SK-N-SH (cell line): ENCODE measurements at regions not wholly inside any gene's neighbourhood (a gene's known extent, or its start where the extent isn't known, plus 50 kb on each side); places are given as distances from the start of the nearest gene placed in this dataset.

Source experiments
- CTCF ChIA-PET: fragments of 300-600, 350-600 bp; formaldehyde crosslinking; extraction: SDS; loops from one replicate; lab custom pipeline; 2021; lab: Yijun Ruan, JAX
- POLR2A ChIA-PET: fragments of 350-600 bp; sonication (Branson Sonifier 250); formaldehyde crosslinking; extraction: SDS; loops from one replicate; lab custom pipeline; 2020; ENCODE audit warnings: antibody characterized with exemption, inconsistent platforms; lab: Yijun Ruan, JAX
- DNase-seq: peaks from one replicate; pipeline ENCODE4 v3.0.0; 2012
- H2AFZ ChIP-seq: fragments of 200-600 bp; sonication (generic); 2 replicates; pipeline ENCODE4 v1.8.1; 2016; ENCODE audit warnings: antibody characterized with exemption, mild to moderate bottlenecking, low read depth
- H3F3A ChIP-seq: fragments of 200-600 bp; sonication (generic); replicated peaks from 2 replicates; pipeline ENCODE3; 2016; ENCODE audit warnings: antibody characterized with exemption, mild to moderate bottlenecking; ENCODE audit not compliant: insufficient read depth
- H3K27ac ChIP-seq, 2 experiments: fragments of 200-500 bp in 1 of 2; fragments of 200-600 bp in 1 of 2; sonication (Bioruptor generic) in 1 of 2; sonication (generic), shearing (Covaris generic) in 1 of 2; 2 replicates each; pipeline versions ENCODE4 v1.5.1 to v1.6.1; 2014 to 2016; ENCODE audit warnings: low read depth in 2 of 2, inconsistent platforms in 1 of 2, low read length in 1 of 2, mild to moderate bottlenecking in 1 of 2, mixed read lengths in 1 of 2
- H3K27me3 ChIP-seq: fragments of 200-600 bp; sonication (generic), shearing (Covaris generic); 2 replicates; pipeline ENCODE4 v1.6.1; 2016; ENCODE audit warnings: mixed run types; ENCODE audit not compliant: insufficient read depth
- H3K36me3 ChIP-seq, 2 experiments: fragments of 200-500 bp in 1 of 2; fragments of 200-600 bp in 1 of 2; sonication (Bioruptor generic) in 1 of 2; sonication (generic) in 1 of 2; replicated peaks in 1 of 2; 2 replicates each; pipeline versions ENCODE3 to v1.5.1; 2014 to 2016; ENCODE audit warnings: low read length in 1 of 2, mild to moderate bottlenecking in 1 of 2; ENCODE audit not compliant: insufficient read depth in 2 of 2, control insufficient read depth in 1 of 2
- H3K4me1 ChIP-seq, 2 experiments: fragments of 200-500 bp in 1 of 2; fragments of 200-600 bp in 1 of 2; sonication (Bioruptor generic) in 1 of 2; sonication (generic), shearing (Covaris generic) in 1 of 2; 2 replicates each; pipeline versions ENCODE4 v1.5.1 to v1.6.1; 2014 to 2016; ENCODE audit warnings: low read depth in 1 of 2, low read length in 1 of 2, mixed run types in 1 of 2; ENCODE audit not compliant: insufficient read depth in 2 of 2, control insufficient read depth in 1 of 2
- H3K4me2 ChIP-seq: fragments of 200-600 bp; sonication (generic), shearing (Covaris generic); 2 replicates; pipeline ENCODE4 v1.6.1; 2017; ENCODE audit warnings: mixed run types
- H3K4me3 ChIP-seq, 2 experiments: fragments of 200-500 bp in 1 of 2; fragments of 200-600 bp in 1 of 2; sonication (Bioruptor generic) in 1 of 2; sonication (generic), shearing (Covaris generic) in 1 of 2; 2 replicates each; pipeline versions ENCODE4 v1.5.1 to v1.8.1; 2014 to 2016; ENCODE audit warnings: low read depth in 2 of 2, inconsistent platforms in 1 of 2, low read length in 1 of 2, mild to moderate bottlenecking in 1 of 2, mixed read lengths in 1 of 2, moderate library complexity in 1 of 2
- H3K79me2 ChIP-seq: fragments of 200-600 bp; sonication (generic); 2 replicates; pipeline ENCODE4 v1.8.1; 2017; ENCODE audit warnings: mild to moderate bottlenecking; ENCODE audit not compliant: insufficient read depth
- H3K9ac ChIP-seq: fragments of 200-600 bp; sonication (generic); 2 replicates; pipeline ENCODE4 v1.6.1; 2017; ENCODE audit warnings: mixed run types
- H3K9me2 ChIP-seq: fragments of 200-600 bp; sonication (generic); 2 replicates; pipeline ENCODE4 v1.6.1; 2017; ENCODE audit warnings: mixed run types
- H3K9me3 ChIP-seq: fragments of 200-600 bp; sonication (generic); 2 replicates; pipeline ENCODE4 v1.6.1; 2017; ENCODE audit warnings: mixed run types, mild to moderate bottlenecking, moderate library complexity
- H4K20me1 ChIP-seq: fragments of 200-600 bp; sonication (generic); 2 replicates; pipeline ENCODE4 v1.6.1; 2017; ENCODE audit warnings: mild to moderate bottlenecking, mixed run types; ENCODE audit not compliant: insufficient read depth
- CTCF ChIP-seq: fragments of 200-600 bp; sonication (generic); IDR thresholded peaks from 2 replicates; pipeline ENCODE4 v1.6.1; 2017; ENCODE audit warnings: antibody characterized with exemption, mild to moderate bottlenecking, moderate library complexity
- EP300 ChIP-seq, 2 experiments: IDR thresholded peaks; 2 replicates each; pipeline versions ENCODE4 v1.4.0 to v1.6.1; 2012; ENCODE audit warnings: borderline replicate concordance in 1 of 2, low read depth in 1 of 2, low read length in 1 of 2
- FOXJ3 ChIP-seq: sonication (generic); formaldehyde crosslinking; IDR thresholded peaks from 2 replicates; pipeline ENCODE4 v1.5.1; 2020; ENCODE audit warnings: mild to moderate bottlenecking, missing genetic modification reagents
- GATA2 ChIP-seq: sonication (generic); formaldehyde crosslinking; IDR thresholded peaks from 2 replicates; pipeline ENCODE4 v1.5.0; 2020; ENCODE audit warnings: mild to moderate bottlenecking, missing genetic modification reagents
- IRF3 ChIP-seq: fragments of 150-350 bp; IDR thresholded peaks from 2 replicates; pipeline ENCODE4 v1.6.1; 2016; ENCODE audit warnings: mild to moderate bottlenecking, low read depth, low read length
- JUND ChIP-seq: IDR thresholded peaks from 2 replicates; pipeline ENCODE4 v1.4.0; 2012
- MEF2A ChIP-seq: IDR thresholded peaks from 2 replicates; pipeline ENCODE4 v1.4.0; 2012; ENCODE audit warnings: low read depth, borderline replicate concordance
- MXI1 ChIP-seq: IDR thresholded peaks from 2 replicates; pipeline ENCODE4 v1.6.1; 2012; ENCODE audit warnings: mild to moderate bottlenecking, low read depth, low read length, improper control_type of control experiment
- NFIC ChIP-seq: IDR thresholded peaks from 2 replicates; pipeline ENCODE4 v1.4.0; 2012; ENCODE audit warnings: borderline replicate concordance
- PBX3 ChIP-seq: IDR thresholded peaks from 2 replicates; pipeline ENCODE4; 2012
- POLR2AphosphoS5 ChIP-seq: IDR thresholded peaks from 2 replicates; pipeline ENCODE4 v1.6.1; 2012; ENCODE audit warnings: low read depth, low read length
- RAD21 ChIP-seq: IDR thresholded peaks from 2 replicates; pipeline ENCODE4 v1.6.1; 2012; ENCODE audit warnings: mild to moderate bottlenecking, low read length
- REST ChIP-seq: IDR thresholded peaks from 2 replicates; pipeline ENCODE4 v1.6.1; 2012; ENCODE audit warnings: mild to moderate bottlenecking, low read depth, low read length, moderate library complexity
- RFX5 ChIP-seq: IDR thresholded peaks from 2 replicates; pipeline ENCODE4 v1.6.1; 2012; ENCODE audit warnings: mild to moderate bottlenecking, improper control_type of control experiment, low read length
- TAF1 ChIP-seq: IDR thresholded peaks from 2 replicates; pipeline ENCODE4 v1.6.1; 2012; ENCODE audit warnings: low read depth, mild to moderate bottlenecking, low read length, moderate library complexity, borderline replicate concordance
- TCF12 ChIP-seq: IDR thresholded peaks from 2 replicates; pipeline ENCODE4 v1.4.0; 2012
- USF1 ChIP-seq: IDR thresholded peaks from 2 replicates; pipeline ENCODE4 v1.4.0; 2012; ENCODE audit warnings: low read depth, borderline replicate concordance
- USF2 ChIP-seq: fragments of 150-350 bp; IDR thresholded peaks from 2 replicates; pipeline ENCODE4 v1.6.1; 2017; ENCODE audit warnings: antibody characterized with exemption, low read length, low read depth, borderline replicate concordance
- WGBS: methylation state at CpG from one replicate; pipeline ENCODE4 v1.1.6; 2017; ENCODE audit warnings: low lambda C conversion rate; 5-methylcytosine and 5-hydroxymethylcytosine counted together

GRCh38 chr18:60794802-60795201 is 422.2 kb upstream of the MC4R start:
- no peak overlapping the region for H3K9ac ChIP-seq
- 61% methylated on average over 5 of the region's 5 CpGs for WGBS
- H3K4me1 ChIP-seq: no peaks in the 10 kb centered on the region
- no peak overlapping the region for H2AFZ ChIP-seq
- H3K9me3 ChIP-seq: no peaks in the 10 kb centered on the region
- CTCF ChIA-PET: interaction anchor here (1.0 kb wide), 1 partner anchor 17 kb away, joined by 3 read pairs; no protein-coding TSS in a partner anchor
- TF ChIP-seq FOXJ3 (CRISPR knock-in tag) (no peak), IRF3 (no peak), TCF12 (no peak), CTCF (no peak), RFX5 (no peak), MEF2A (no peak), RAD21 (no peak), EP300 (IDR thresholded peaks at IDR 0.05; ENCODE audit: borderline replicate concordance in 1 of 2, low read depth in 1 of 2, low read length in 1 of 2) (no peak), GATA2 (no peak), TAF1 (no peak), POLR2AphosphoS5 (no peak), USF1 (no peak)
- TF ChIP-seq, all 33 proteins: peak for 0
- Histone ChIP-seq H3K4me3 (no peak overlapping the region), H3K79me2 (no peaks in the 10 kb centered on the region), H3K4me2 (no peak overlapping the region), H3K36me3 (no peaks in the 10 kb centered on the region), H3K27me3 (no peaks in the 10 kb centered on the region), H4K20me1 (no peaks in the 10 kb centered on the region), H3K27ac (no peak overlapping the region), H3K9me2 (no peaks in the 10 kb centered on the region), H3F3A (no peaks in the 10 kb centered on the region)
- POLR2A ChIA-PET: no interaction called here
- no peak for DNase-seq

- Histone ChIP-seq H3K4me1 (no peaks in the 10 kb centered on the region), H3K27ac (no peak overlapping the region), H3K27me3 (no peaks in the 10 kb centered on the region), H4K20me1 (no peaks in the 10 kb centered on the region), H2AFZ (no peak overlapping the region), H3K4me3 (no peak overlapping the region), H3K79me2 (no peaks in the 10 kb centered on the region), H3K9me2 (no peaks in the 10 kb centered on the region), H3K9ac (no peak overlapping the region), H3K4me2 (no peak overlapping the region), H3F3A (no peaks in the 10 kb centered on the region), H3K36me3 (no peaks in the 10 kb centered on the region), H3K9me3 (no peaks in the 10 kb centered on the region)
- CTCF ChIA-PET: interaction anchor here (0.8 kb wide), 1 partner anchor 1327 kb away, joined by 3 read pairs; no protein-coding TSS in a partner anchor
- 44% methylated on average over 3 of the region's 3 CpGs for WGBS
- POLR2A ChIA-PET: no interaction called here
- no peak for DNase-seq
- TF ChIP-seq REST (no peak), JUND (no peak), PBX3 (no peak), NFIC (no peak), IRF3 (no peak), MXI1 (no peak), USF2 (no peak)
Observed at GRCh38 chr18:60804415-60804814, 431.8 kb upstream of the MC4R start.
